Suprapubic skin (tissue), 4 donors: ENCODE measurements at regions not wholly inside any gene's neighbourhood (a gene's known extent, or its start where the extent isn't known, plus 50 kb on each side); places are given as distances from the start of the nearest gene placed in this dataset.

Source experiments
- CTCF ChIP-seq, 2 donors: fragments of 200-600 bp in 1 of 2; fragments of 450-650 bp in 1 of 2; sonication (generic) in 1 of 2; IDR thresholded peaks; one replicate each; pipeline ENCODE4 v1.5.1; 2016 to 2019; ENCODE audit warnings: antibody characterized with exemption in 2 of 2, mild to moderate bottlenecking in 1 of 2, moderate library complexity in 1 of 2
- POLR2A ChIP-seq, 2 donors: fragments of 450-650 bp; IDR thresholded peaks; one replicate each; pipeline ENCODE4 v1.6.1; 2017; ENCODE audit warnings: antibody characterized with exemption in 2 of 2, mild to moderate bottlenecking in 2 of 2, moderate library complexity in 2 of 2
- POLR2AphosphoS5 ChIP-seq, 3 donors: sonication (generic); formaldehyde crosslinking; IDR thresholded peaks; one replicate each; pipeline ENCODE4 v1.6.1; 2017; ENCODE audit warnings: antibody characterized with exemption in 3 of 3

- TF ChIP-seq POLR2A (IDR thresholded peaks at IDR 0.05): no peak
- TF ChIP-seq CTCF (IDR thresholded peaks at IDR 0.05): no peak
- TF ChIP-seq POLR2AphosphoS5 (IDR thresholded peaks at IDR 0.05): no peak
These were observed 119.0 kb upstream of the MEF2A start for GRCh38 chr15:99446565-99447496.
